ENCODE measurements at regions not wholly inside any gene's neighbourhood (a gene's known extent, or its start where the extent isn't known, plus 50 kb on each side); places are given as distances from the start of the nearest gene placed in this dataset.

GRCh38 chr1:178649582-178650350, 75.3 kb upstream of the RALGPS2 start:
- H3K9me3 ChIP-seq: no peaks in the 10 kb centered on the region
- H3K4me3 ChIP-seq: no peak overlapping the region
- ATAC-seq: no peak
- no peak for DNase-seq
- no peaks in the 10 kb centered on the region for H3K36me3 ChIP-seq
- TF ChIP-seq CTCF (IDR thresholded peaks at IDR 0.05): no peak
- H3K27me3 ChIP-seq: no peaks in the 10 kb centered on the region
- intact Hi-C loops (cut with DNase I): no loop called here
- H3K27ac ChIP-seq: no peak overlapping the region
- H3K4me1 ChIP-seq: no peaks in the 10 kb centered on the region

- no peaks in the 10 kb centered on the region for H3K9me3 ChIP-seq
- DNase-seq: peak in 1 of 4 donors; percentile 19
- no peak overlapping the region for H3K27ac ChIP-seq
- no peaks in the 10 kb centered on the region for H3K36me3 ChIP-seq
- intact Hi-C loops (cut with DNase I): no loop called here
- TF ChIP-seq CTCF (IDR thresholded peaks at IDR 0.05): no peak
- no peaks in the 10 kb centered on the region for H3K27me3 ChIP-seq
- H3K4me3 ChIP-seq: no peak overlapping the region
- no peak for ATAC-seq
- no peaks in the 10 kb centered on the region for H3K4me1 ChIP-seq
Observed at GRCh38 chr1:178650934-178651511, 74.0 kb upstream of the RALGPS2 start.

- H3K4me1 ChIP-seq: no peaks in the 10 kb centered on the region
- TF ChIP-seq CTCF (IDR thresholded peaks at IDR 0.05): no peak
- H3K27me3 ChIP-seq: no peaks in the 10 kb centered on the region
- no peak overlapping the region for H3K4me3 ChIP-seq
- no peaks in the 10 kb centered on the region for H3K9me3 ChIP-seq
- intact Hi-C loops (cut with DNase I): no loop called here
- no peak for ATAC-seq
- peak in 1 of 4 donors; percentile 63 for DNase-seq
- H3K36me3 ChIP-seq: no peaks in the 10 kb centered on the region
- no peak overlapping the region for H3K27ac ChIP-seq
Observed at GRCh38 chr1:178651742-178652141, 73.3 kb upstream of the RALGPS2 start.

- no peaks in the 10 kb centered on the region for H3K9me3 ChIP-seq
- no peak for TF ChIP-seq CTCF (IDR thresholded peaks at IDR 0.05)
- H3K27ac ChIP-seq: no peak overlapping the region
- ATAC-seq: no peak
- no peaks in the 10 kb centered on the region for H3K36me3 ChIP-seq
- no peak overlapping the region for H3K4me3 ChIP-seq
- DNase-seq: no peak
- no peaks in the 10 kb centered on the region for H3K27me3 ChIP-seq
- no peaks in the 10 kb centered on the region for H3K4me1 ChIP-seq
- intact Hi-C loops (cut with DNase I): no loop called here
Observed at GRCh38 chr1:178652506-178653490, 72.2 kb upstream of the RALGPS2 start.

- no peaks in the 10 kb centered on the region for H3K36me3 ChIP-seq
- DNase-seq (no peak), ATAC-seq (no peak)
- no peak overlapping the region for H3K4me3 ChIP-seq
- no peaks in the 10 kb centered on the region for H3K4me1 ChIP-seq
- H3K27ac ChIP-seq: no peak overlapping the region
- H3K27me3 ChIP-seq: no peaks in the 10 kb centered on the region
- intact Hi-C loops (cut with DNase I): no loop called here
- H3K9me3 ChIP-seq: no peaks in the 10 kb centered on the region
- no peak for TF ChIP-seq CTCF (IDR thresholded peaks at IDR 0.05)
Observed at GRCh38 chr1:178659789-178660208, 65.2 kb upstream of the RALGPS2 start.

Data from left lung (tissue), 4 donors.